ENCODE measurements at regions not wholly inside any gene's neighbourhood (a gene's known extent, or its start where the extent isn't known, plus 50 kb on each side); places are given as distances from the start of the nearest gene placed in this dataset.
A peak's percentile ranks its signal among the peaks of the same experiment; 100 is the strongest.

- TF ChIP-seq, protein P1, sequence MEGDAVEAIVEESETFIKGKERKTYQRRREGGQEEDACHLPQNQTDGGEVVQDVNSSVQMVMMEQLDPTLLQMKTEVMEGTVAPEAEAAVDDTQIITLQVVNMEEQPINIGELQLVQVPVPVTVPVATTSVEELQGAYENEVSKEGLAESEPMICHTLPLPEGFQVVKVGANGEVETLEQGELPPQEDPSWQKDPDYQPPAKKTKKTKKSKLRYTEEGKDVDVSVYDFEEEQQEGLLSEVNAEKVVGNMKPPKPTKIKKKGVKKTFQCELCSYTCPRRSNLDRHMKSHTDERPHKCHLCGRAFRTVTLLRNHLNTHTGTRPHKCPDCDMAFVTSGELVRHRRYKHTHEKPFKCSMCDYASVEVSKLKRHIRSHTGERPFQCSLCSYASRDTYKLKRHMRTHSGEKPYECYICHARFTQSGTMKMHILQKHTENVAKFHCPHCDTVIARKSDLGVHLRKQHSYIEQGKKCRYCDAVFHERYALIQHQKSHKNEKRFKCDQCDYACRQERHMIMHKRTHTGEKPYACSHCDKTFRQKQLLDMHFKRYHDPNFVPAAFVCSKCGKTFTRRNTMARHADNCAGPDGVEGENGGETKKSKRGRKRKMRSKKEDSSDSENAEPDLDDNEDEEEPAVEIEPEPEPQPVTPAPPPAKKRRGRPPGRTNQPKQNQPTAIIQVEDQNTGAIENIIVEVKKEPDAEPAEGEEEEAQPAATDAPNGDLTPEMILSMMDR (IDR thresholded peaks at IDR 0.05; ENCODE audit: low read length, missing control alignments): no peak
- no peak for DNase-seq (ENCODE audit: low read depth)
- no peak overlapping the region for H3K4me3 ChIP-seq (replicated peaks; ENCODE audit: low read depth, low read length)
Observed at GRCh38 chr1:208821939-208822338, 577.8 kb upstream of the PLXNA2 start.

DNA sequence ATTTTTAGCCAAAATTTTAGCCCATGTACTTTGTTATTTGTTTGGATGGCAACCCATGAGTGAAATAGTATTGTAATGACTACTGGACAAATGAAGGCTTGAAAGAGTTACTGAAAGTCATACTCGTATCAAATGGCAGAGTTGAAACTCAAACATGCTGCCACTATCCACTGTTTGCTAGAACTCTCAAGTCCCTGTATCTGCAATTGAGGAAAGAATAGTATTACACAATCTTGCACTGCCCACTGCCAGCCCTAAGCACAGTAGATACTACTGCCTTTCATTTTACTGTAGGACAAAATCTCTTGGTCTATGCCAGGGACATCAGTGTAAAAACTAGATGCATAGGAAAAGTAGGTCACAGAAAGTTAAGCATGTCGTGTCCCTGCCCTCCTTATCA lies 581.1 kb upstream of the PLXNA2 start:
- no peak for DNase-seq (ENCODE audit: low read depth)
- H3K4me3 ChIP-seq (replicated peaks; ENCODE audit: low read depth, low read length): no peak overlapping the region
- TF ChIP-seq, protein P1 (IDR thresholded peaks at IDR 0.05; ENCODE audit: low read length, missing control alignments): no peak

GRCh38 chr1:208829595-208829994 lies 585.4 kb upstream of the PLXNA2 start:
- TF ChIP-seq, protein P1 (IDR thresholded peaks at IDR 0.05; ENCODE audit: low read length, missing control alignments): no peak
- DNase-seq (ENCODE audit: low read depth): no peak
- no peak overlapping the region for H3K4me3 ChIP-seq (replicated peaks; ENCODE audit: low read depth, low read length)

DNA sequence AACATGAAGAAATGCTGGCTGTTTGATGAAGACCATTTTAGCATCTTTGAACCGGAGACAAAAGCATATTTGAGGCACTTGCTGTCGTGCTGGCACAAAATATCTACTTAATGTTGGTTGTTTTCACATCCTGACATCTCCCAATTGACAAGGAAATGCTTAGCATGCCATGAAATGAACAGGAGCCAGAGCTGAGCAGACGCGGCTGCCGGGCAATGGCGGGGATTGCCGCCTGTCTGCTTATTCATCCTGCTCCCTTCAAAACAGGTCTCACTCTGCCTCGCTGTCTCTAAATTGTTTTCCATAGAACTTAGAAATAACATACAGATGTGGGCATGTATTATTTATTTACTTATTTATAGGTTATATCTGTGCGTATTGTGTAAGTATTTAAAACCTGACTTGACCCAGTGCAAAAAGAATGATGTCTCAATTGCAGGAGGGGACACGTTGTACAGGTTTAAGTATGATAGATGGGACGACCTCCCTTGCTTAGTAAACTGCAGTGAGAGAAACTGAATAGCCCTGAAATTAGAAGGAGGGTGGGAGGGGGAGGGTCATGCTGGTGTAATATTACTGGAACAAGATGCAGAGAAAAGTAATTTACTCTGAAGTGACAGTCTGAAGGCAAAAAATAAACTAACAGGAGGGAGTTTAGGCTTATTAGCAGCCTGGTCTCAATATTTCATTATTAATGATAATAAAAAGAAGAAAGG lies 590.4 kb upstream of the PLXNA2 start:
- DNase-seq (ENCODE audit: low read depth): peak; percentile 30
- TF ChIP-seq, protein P1 (IDR thresholded peaks at IDR 0.05; ENCODE audit: low read length, missing control alignments): no peak
- no peak overlapping the region for H3K4me3 ChIP-seq (replicated peaks; ENCODE audit: low read depth, low read length)

DNA sequence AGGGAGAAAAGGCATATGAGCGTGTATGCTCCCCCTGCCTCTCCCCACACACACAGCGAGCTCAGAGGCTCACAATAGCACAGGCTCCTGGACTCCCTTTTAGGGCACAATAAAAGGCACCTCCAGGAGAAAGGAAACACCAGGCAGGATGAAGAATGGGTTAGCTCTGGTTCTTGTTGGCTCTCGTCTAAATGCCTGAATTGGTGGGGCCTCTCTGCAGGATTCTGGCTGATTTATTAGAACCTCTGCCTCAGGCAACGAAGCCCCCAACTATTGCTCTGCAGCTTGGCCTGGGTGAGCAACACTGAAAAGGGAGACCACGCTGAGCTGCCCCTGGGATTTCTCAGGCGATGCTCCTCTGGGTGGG lies 590.9 kb upstream of the PLXNA2 start:
- no peak for DNase-seq (ENCODE audit: low read depth)
- H3K4me3 ChIP-seq (replicated peaks; ENCODE audit: low read depth, low read length): no peak overlapping the region
- TF ChIP-seq, protein P1 (IDR thresholded peaks at IDR 0.05; ENCODE audit: low read length, missing control alignments): no peak

- no peak overlapping the region for H3K4me3 ChIP-seq (replicated peaks; ENCODE audit: low read depth, low read length)
- no peak for DNase-seq (ENCODE audit: low read depth)
- TF ChIP-seq, protein P1 (IDR thresholded peaks at IDR 0.05; ENCODE audit: low read length, missing control alignments): no peak
Observed at GRCh38 chr1:208835781-208836180, 591.6 kb upstream of the PLXNA2 start.

DNA sequence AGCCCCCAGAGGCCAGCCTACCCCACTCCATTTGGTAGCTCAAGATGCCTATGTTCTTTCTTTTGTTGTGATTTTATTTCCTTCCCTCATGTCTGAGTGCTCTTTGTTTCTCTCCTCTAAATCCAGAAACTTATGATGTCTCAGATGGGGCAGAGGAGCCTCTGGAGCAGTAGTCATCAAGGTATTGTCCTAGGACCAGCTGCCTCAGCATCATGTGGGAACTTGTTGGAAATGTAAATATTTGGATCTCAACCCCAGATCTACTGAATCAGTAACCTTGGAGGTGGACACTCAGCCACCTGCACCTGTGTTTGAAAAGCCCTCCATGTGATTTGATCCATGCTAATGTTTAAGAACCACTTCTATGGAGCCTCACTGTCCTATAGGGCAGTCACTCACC lies 593.1 kb upstream of the PLXNA2 start:
- TF ChIP-seq, protein P1 (IDR thresholded peaks at IDR 0.05; ENCODE audit: low read length, missing control alignments): no peak
- no peak for DNase-seq (ENCODE audit: low read depth)
- no peak overlapping the region for H3K4me3 ChIP-seq (replicated peaks; ENCODE audit: low read depth, low read length)

Data from fibroblast of pulmonary artery (primary cell).